Neutrophil (primary cell): ENCODE measurements at regions not wholly inside any gene's neighbourhood (a gene's known extent, or its start where the extent isn't known, plus 50 kb on each side); places are given as distances from the start of the nearest gene placed in this dataset.

Experiments
- H3K27ac ChIP-seq: fragments of 200-600 bp; sonication (generic); 2 replicates; pipeline ENCODE4 v1.5.1; 2016; ENCODE audit warnings: mild to moderate bottlenecking, moderate library complexity
- H3K27me3 ChIP-seq: fragments of 200-600 bp; sonication (generic); 2 replicates; pipeline ENCODE4 v1.6.0; 2016; ENCODE audit warnings: mild to moderate bottlenecking
- H3K36me3 ChIP-seq: fragments of 200-600 bp; sonication (generic); 2 replicates; pipeline ENCODE4 v1.5.1; 2017
- H3K4me1 ChIP-seq, 2 experiments: fragments of 200-600 bp in 1 of 2; sonication (generic) in 1 of 2; 1 replicate in 1 of 2; 2 replicates in 1 of 2; pipeline versions ENCODE4 v1.5.1 to v1.6.1; 2013 to 2016; ENCODE audit warnings: low read depth in 1 of 2, low read length in 1 of 2, mild to moderate bottlenecking in 1 of 2, moderate library complexity in 1 of 2; ENCODE audit not compliant: control insufficient read depth in 1 of 2, insufficient read depth in 1 of 2
- H3K4me3 ChIP-seq, 2 experiments: fragments of 200-600 bp in 1 of 2; sonication (generic) in 1 of 2; 1 replicate in 1 of 2; 2 replicates in 1 of 2; pipeline ENCODE4 v1.5.1; 2013 to 2016; ENCODE audit warnings: low read depth in 1 of 2, low read length in 1 of 2, mild to moderate bottlenecking in 1 of 2, moderate library complexity in 1 of 2
- H3K9me3 ChIP-seq: fragments of 200-600 bp; sonication (generic); 2 replicates; pipeline ENCODE4 v1.5.1; 2016
- CTCF ChIP-seq: fragments of 200-600 bp; sonication (generic); IDR thresholded peaks from 2 replicates; pipeline ENCODE4 v1.5.1; 2016; ENCODE audit warnings: antibody characterized with exemption

- Histone ChIP-seq H3K27me3 (no peaks in the 10 kb centered on the region), H3K36me3 (no peaks in the 10 kb centered on the region), H3K4me1 (no peaks in the 10 kb centered on the region), H3K9me3 (no peaks in the 10 kb centered on the region), H3K4me3 (no peak overlapping the region), H3K27ac (no peak overlapping the region)
- TF ChIP-seq CTCF = no peak
Observed at GRCh38 chr9:75482566-75482965, 394.3 kb downstream of the OSTF1 start.

- Histone ChIP-seq H3K27me3 (no peaks in the 10 kb centered on the region), H3K9me3 (no peaks in the 10 kb centered on the region), H3K27ac (no peak overlapping the region)
Observed at GRCh38 chr9:75483636-75484035, 395.3 kb downstream of the OSTF1 start.

GRCh38 chr9:75487856-75488718 lies 399.8 kb downstream of the OSTF1 start:
- TF ChIP-seq CTCF = no peak
- no peaks in the 10 kb centered on the region for H3K36me3 ChIP-seq
- no peaks in the 10 kb centered on the region for H3K27me3 ChIP-seq
- H3K4me1 ChIP-seq = no peaks in the 10 kb centered on the region
- no peak overlapping the region for H3K4me3 ChIP-seq
- H3K27ac ChIP-seq = no peak overlapping the region
- no peaks in the 10 kb centered on the region for H3K9me3 ChIP-seq

More at GRCh38 chr9:75483636-75484035, 395.3 kb downstream of the OSTF1 start:
- no peak for TF ChIP-seq CTCF
- Histone ChIP-seq H3K4me1 (no peaks in the 10 kb centered on the region), H3K4me3 (no peak overlapping the region), H3K36me3 (no peaks in the 10 kb centered on the region)

GRCh38 chr9:75488719-75489110 lies 400.4 kb downstream of the OSTF1 start:
- Histone ChIP-seq H3K27me3 (no peaks in the 10 kb centered on the region), H3K4me1 (no peaks in the 10 kb centered on the region), H3K36me3 (no peaks in the 10 kb centered on the region), H3K4me3 (no peak overlapping the region), H3K9me3 (no peaks in the 10 kb centered on the region), H3K27ac (no peak overlapping the region)
- no peak for TF ChIP-seq CTCF

GRCh38 chr9:75490326-75490725 lies 400.1 kb upstream of the PCSK5 start:
- H3K36me3 ChIP-seq = no peaks in the 10 kb centered on the region
- no peaks in the 10 kb centered on the region for H3K4me1 ChIP-seq
- no peaks in the 10 kb centered on the region for H3K27me3 ChIP-seq
- H3K4me3 ChIP-seq = no peak overlapping the region
- no peak overlapping the region for H3K27ac ChIP-seq
- no peaks in the 10 kb centered on the region for H3K9me3 ChIP-seq
- TF ChIP-seq CTCF = no peak
